ENCODE measurements at regions not wholly inside any gene's neighbourhood (a gene's known extent, or its start where the extent isn't known, plus 50 kb on each side); places are given as distances from the start of the nearest gene placed in this dataset.

DNA sequence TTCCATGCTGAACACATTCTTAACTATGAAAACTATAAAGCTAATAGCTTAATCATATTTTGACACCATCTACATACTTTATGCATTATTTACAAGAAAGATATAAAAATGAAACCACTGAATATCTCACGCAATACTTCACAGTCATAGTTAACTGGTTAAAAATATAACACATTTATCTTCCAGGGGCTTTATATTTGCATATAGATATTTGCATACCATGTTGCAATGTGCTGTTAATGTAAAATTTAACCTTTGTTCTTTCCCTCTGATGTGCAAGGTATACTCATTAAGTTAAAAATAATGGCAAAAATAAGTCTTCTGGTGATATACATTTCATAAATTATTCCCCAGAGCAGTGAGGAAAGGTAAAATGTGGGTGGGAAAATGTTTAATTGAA, 76.9 kb upstream of the MGMT start:
- TF ChIP-seq, protein P1, sequence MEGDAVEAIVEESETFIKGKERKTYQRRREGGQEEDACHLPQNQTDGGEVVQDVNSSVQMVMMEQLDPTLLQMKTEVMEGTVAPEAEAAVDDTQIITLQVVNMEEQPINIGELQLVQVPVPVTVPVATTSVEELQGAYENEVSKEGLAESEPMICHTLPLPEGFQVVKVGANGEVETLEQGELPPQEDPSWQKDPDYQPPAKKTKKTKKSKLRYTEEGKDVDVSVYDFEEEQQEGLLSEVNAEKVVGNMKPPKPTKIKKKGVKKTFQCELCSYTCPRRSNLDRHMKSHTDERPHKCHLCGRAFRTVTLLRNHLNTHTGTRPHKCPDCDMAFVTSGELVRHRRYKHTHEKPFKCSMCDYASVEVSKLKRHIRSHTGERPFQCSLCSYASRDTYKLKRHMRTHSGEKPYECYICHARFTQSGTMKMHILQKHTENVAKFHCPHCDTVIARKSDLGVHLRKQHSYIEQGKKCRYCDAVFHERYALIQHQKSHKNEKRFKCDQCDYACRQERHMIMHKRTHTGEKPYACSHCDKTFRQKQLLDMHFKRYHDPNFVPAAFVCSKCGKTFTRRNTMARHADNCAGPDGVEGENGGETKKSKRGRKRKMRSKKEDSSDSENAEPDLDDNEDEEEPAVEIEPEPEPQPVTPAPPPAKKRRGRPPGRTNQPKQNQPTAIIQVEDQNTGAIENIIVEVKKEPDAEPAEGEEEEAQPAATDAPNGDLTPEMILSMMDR (IDR thresholded peaks at IDR 0.05) = no peak
- TF ChIP-seq POLR2A (IDR thresholded peaks at IDR 0.05) = no peak
